Neural cell (in vitro differentiated cells): ENCODE measurements at regions not wholly inside any gene's neighbourhood (a gene's known extent, or its start where the extent isn't known, plus 50 kb on each side); places are given as distances from the start of the nearest gene placed in this dataset.

ENCODE experiments used
- EZH2 ChIP-seq: fragments of 200-600, 300-800 bp; shearing (Covaris generic), sonication (generic); IDR thresholded peaks from 2 replicates; pipeline ENCODE4 v1.6.1; 2014; ENCODE audit warnings: antibody characterized with exemption, low read length, borderline replicate concordance, mild to moderate bottlenecking; ENCODE audit not compliant: insufficient read depth, poor library complexity, severe bottlenecking
- MXI1 ChIP-seq: fragments of 450-650 bp; conservative IDR thresholded peaks from 2 replicates; pipeline ENCODE4 v1.6.1; 2014; ENCODE audit warnings: antibody characterized with exemption, mild to moderate bottlenecking; ENCODE audit not compliant: poor library complexity, severe bottlenecking
- POLR2AphosphoS5 ChIP-seq: IDR thresholded peaks from 2 replicates; pipeline ENCODE4 v1.6.1; 2012
- TF ChIP-seq, protein P1 (sequence below): fragments of 450-650 bp; IDR thresholded peaks from 2 replicates; pipeline ENCODE4 v1.5.1; 2014; ENCODE audit warnings: antibody characterized with exemption, mild to moderate bottlenecking, moderate library complexity; ENCODE audit not compliant: poor library complexity, severe bottlenecking
- TF ChIP-seq, protein P2 (sequence below): IDR thresholded peaks from 2 replicates; pipeline ENCODE4 v1.6.1; 2012; ENCODE audit warnings: borderline replicate concordance

DNA sequence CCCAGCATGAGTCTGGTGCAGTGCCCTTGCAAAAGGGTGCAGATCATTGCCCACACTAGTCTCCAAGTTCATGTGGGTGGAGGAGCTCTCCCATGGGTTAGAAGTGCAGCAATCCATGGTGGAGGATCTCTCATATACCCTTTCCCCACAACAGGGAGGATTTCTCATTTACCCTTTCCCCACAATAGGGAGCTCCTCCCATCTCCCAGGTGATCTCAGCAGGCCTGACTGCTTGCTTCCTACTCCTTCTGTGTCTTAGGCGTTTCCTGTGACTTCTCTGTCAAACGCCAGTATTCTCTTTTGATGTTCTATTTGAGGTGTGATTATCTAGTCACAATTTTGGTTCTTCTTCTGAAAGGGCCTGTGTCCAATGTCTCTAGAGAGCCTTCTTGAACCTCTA, 133.8 kb upstream of the RFX3 start:
- TF ChIP-seq, protein P1, sequence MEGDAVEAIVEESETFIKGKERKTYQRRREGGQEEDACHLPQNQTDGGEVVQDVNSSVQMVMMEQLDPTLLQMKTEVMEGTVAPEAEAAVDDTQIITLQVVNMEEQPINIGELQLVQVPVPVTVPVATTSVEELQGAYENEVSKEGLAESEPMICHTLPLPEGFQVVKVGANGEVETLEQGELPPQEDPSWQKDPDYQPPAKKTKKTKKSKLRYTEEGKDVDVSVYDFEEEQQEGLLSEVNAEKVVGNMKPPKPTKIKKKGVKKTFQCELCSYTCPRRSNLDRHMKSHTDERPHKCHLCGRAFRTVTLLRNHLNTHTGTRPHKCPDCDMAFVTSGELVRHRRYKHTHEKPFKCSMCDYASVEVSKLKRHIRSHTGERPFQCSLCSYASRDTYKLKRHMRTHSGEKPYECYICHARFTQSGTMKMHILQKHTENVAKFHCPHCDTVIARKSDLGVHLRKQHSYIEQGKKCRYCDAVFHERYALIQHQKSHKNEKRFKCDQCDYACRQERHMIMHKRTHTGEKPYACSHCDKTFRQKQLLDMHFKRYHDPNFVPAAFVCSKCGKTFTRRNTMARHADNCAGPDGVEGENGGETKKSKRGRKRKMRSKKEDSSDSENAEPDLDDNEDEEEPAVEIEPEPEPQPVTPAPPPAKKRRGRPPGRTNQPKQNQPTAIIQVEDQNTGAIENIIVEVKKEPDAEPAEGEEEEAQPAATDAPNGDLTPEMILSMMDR: no peak
- TF ChIP-seq EZH2: no peak
- TF ChIP-seq, protein P2, sequence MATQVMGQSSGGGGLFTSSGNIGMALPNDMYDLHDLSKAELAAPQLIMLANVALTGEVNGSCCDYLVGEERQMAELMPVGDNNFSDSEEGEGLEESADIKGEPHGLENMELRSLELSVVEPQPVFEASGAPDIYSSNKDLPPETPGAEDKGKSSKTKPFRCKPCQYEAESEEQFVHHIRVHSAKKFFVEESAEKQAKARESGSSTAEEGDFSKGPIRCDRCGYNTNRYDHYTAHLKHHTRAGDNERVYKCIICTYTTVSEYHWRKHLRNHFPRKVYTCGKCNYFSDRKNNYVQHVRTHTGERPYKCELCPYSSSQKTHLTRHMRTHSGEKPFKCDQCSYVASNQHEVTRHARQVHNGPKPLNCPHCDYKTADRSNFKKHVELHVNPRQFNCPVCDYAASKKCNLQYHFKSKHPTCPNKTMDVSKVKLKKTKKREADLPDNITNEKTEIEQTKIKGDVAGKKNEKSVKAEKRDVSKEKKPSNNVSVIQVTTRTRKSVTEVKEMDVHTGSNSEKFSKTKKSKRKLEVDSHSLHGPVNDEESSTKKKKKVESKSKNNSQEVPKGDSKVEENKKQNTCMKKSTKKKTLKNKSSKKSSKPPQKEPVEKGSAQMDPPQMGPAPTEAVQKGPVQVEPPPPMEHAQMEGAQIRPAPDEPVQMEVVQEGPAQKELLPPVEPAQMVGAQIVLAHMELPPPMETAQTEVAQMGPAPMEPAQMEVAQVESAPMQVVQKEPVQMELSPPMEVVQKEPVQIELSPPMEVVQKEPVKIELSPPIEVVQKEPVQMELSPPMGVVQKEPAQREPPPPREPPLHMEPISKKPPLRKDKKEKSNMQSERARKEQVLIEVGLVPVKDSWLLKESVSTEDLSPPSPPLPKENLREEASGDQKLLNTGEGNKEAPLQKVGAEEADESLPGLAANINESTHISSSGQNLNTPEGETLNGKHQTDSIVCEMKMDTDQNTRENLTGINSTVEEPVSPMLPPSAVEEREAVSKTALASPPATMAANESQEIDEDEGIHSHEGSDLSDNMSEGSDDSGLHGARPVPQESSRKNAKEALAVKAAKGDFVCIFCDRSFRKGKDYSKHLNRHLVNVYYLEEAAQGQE: no peak
- no peak for TF ChIP-seq POLR2AphosphoS5
- no peak for TF ChIP-seq MXI1
